Chondrocyte (in vitro differentiated cells): ENCODE measurements at regions not wholly inside any gene's neighbourhood (a gene's known extent, or its start where the extent isn't known, plus 50 kb on each side); places are given as distances from the start of the nearest gene placed in this dataset.

Experiments
- DNase-seq: peaks from one replicate; pipeline ENCODE4 v3.0.0; 2021; ENCODE audit warnings: mixed read lengths, low spot score
- H3K27ac Mint-ChIP-seq: one replicate; pipeline ENCODE4 v1.8.0; 2021; ENCODE audit warnings: mild to moderate bottlenecking, moderate library complexity, mixed read lengths; ENCODE audit not compliant: unreplicated experiment
- H3K27me3 Mint-ChIP-seq: 2 replicates; pipeline ENCODE4 v1.8.0; 2021; ENCODE audit warnings: low read depth, mixed read lengths
- H3K36me3 Mint-ChIP-seq: 2 replicates; pipeline ENCODE4 v1.8.0; 2021; ENCODE audit warnings: low read depth, mixed read lengths
- H3K4me1 Mint-ChIP-seq: 2 replicates; pipeline ENCODE4 v1.8.0; 2021; ENCODE audit warnings: low read depth, mild to moderate bottlenecking, mixed read lengths
- H3K4me3 Mint-ChIP-seq: one replicate; pipeline ENCODE4 v1.8.0; 2021; ENCODE audit warnings: mild to moderate bottlenecking, moderate library complexity, mixed read lengths; ENCODE audit not compliant: unreplicated experiment
- H3K9me3 Mint-ChIP-seq: 2 replicates; pipeline ENCODE4 v1.8.0; 2021; ENCODE audit warnings: low read depth, mixed read lengths
- CTCF ChIP-seq: fragments of 200-600 bp; sonication (generic); IDR thresholded peaks from 2 replicates; pipeline ENCODE4 v1.5.0; 2021; ENCODE audit warnings: antibody characterized with exemption, mild to moderate bottlenecking, moderate library complexity

GRCh38 chr12:131589221-131589897 is 121.5 kb upstream of the SFSWAP start:
- TF ChIP-seq CTCF = no peak
- Mint-ChIP-seq H3K36me3 (no peaks in the 10 kb centered on the region), H3K4me3 (no peak overlapping the region), H3K27me3 (peaks cover 21% of the 10 kb centered on the region), H3K27ac (no peak overlapping the region), H3K9me3 (no peaks in the 10 kb centered on the region), H3K4me1 (no peaks in the 10 kb centered on the region)
- DNase-seq = no peak

DNA sequence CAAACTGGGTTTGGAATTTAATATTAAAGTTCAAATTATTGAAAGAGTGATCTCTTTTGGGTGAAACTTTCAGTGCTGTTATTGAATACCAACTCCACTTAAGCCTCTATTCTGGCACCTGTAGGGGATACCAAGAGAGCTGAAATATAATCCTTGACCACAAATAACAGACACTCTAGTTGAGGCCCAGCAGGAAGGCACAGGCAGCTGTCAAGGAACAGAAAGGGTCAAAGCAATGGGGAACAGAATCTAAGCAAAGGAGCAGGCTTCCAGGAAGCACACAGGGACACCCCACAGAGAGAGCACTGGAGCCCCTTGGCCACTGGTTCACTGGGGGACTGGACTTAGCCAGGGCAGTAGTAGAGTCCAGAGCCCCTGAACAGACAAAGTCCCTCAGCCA is 120.9 kb upstream of the SFSWAP start:
- Mint-ChIP-seq H3K4me3 (no peak overlapping the region), H3K36me3 (no peaks in the 10 kb centered on the region), H3K27ac (no peak overlapping the region), H3K4me1 (no peaks in the 10 kb centered on the region), H3K9me3 (no peaks in the 10 kb centered on the region), H3K27me3 (peaks cover 15% of the 10 kb centered on the region)
- no peak for TF ChIP-seq CTCF
- no peak for DNase-seq

- Mint-ChIP-seq H3K4me3 (no peak overlapping the region), H3K9me3 (no peaks in the 10 kb centered on the region), H3K4me1 (no peaks in the 10 kb centered on the region), H3K36me3 (no peaks in the 10 kb centered on the region), H3K27me3 (peaks cover 15% of the 10 kb centered on the region), H3K27ac (no peak overlapping the region)
- DNase-seq = no peak
- no peak for TF ChIP-seq CTCF
Measured at GRCh38 chr12:131591136-131591535, 119.8 kb upstream of the SFSWAP start.

DNA sequence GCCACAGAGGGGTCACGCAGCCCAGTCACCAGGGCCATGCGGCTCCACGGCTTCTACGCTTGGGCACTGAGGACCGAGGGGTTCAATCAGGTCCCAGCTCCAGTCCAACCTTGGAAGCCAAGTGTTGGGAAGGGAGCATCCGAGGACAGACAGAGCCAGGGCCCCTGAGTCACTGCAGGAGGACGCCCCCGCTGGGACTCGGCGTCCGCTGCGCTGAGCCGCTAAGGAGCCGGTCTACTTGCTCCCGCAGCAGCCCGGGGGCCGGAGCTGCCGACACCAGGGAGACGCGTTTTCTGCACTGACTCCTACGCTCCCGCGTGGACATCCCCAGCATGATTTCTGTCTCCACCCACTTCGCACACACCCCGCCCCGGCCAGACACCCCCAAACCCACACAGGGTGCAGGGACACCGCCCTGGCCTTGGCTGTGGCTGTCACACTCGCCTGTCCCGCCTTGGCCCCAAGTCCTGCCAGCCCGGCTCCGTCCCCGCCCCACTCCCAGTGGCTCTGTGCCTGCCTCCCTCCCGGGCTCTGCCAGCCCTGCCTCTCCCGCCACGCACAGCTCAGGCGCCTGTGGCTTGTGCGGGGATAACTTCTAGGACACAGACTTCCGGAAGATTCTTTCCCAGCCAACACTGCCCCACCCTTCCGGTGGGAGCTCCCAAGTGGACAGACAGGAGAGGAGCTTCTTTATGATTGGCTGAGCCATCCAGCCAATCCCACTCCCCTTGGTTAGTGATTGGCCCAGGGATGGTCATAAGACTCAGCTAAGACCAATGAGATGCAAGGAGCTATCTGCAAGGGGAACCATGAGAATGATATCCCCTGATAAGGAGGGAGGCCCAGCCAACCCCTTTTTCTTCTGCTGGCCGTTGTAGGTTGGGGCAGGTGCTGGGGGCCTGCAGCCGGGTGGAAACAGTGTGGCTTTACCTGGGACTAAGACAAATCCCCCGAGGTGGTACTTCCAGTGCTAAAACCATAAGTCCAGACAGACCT is 118.9 kb upstream of the SFSWAP start:
- H3K4me3 Mint-ChIP-seq = no peak overlapping the region
- H3K9me3 Mint-ChIP-seq = no peaks in the 10 kb centered on the region
- no peaks in the 10 kb centered on the region for H3K4me1 Mint-ChIP-seq
- TF ChIP-seq CTCF = no peak
- no peak overlapping the region for H3K27ac Mint-ChIP-seq
- peaks cover 16% of the 10 kb centered on the region for H3K27me3 Mint-ChIP-seq
- no peaks in the 10 kb centered on the region for H3K36me3 Mint-ChIP-seq
- DNase-seq = no peak

DNA sequence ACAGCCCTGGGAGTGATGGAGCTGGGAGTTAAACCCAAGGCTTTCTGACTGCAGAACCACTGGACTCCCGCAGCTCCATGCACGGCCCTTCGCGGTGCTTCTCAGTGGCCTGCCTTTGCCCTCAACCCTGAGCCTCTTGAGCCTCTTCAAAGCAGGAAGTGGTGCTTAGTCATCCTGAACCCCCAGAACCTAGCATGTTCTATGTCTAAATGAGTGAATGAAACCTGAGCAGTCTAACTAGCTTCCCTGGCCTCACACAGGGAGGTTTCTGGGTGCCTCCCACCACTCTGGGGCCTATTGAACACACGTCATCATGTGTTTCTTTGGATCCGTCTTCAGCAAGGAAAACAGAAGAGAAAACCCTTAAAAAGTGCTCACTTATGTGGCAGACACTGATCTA is 117.9 kb upstream of the SFSWAP start:
- Mint-ChIP-seq H3K4me3 (no peak overlapping the region), H3K9me3 (no peaks in the 10 kb centered on the region), H3K36me3 (no peaks in the 10 kb centered on the region), H3K4me1 (no peaks in the 10 kb centered on the region), H3K27ac (no peak overlapping the region), H3K27me3 (peaks cover 17% of the 10 kb centered on the region)
- no peak for TF ChIP-seq CTCF
- no peak for DNase-seq
